ENCODE measurements at regions not wholly inside any gene's neighbourhood (a gene's known extent, or its start where the extent isn't known, plus 50 kb on each side); places are given as distances from the start of the nearest gene placed in this dataset.

- intact Hi-C loops (cut with micrococcal nuclease; ENCODE audit: unreplicated experiment): no loop called here
- Histone ChIP-seq H3K27ac (ENCODE audit: low read length) (no peak overlapping the region), H3K36me3 (ENCODE audit: control insufficient read depth, insufficient read depth, low read length) (no peaks in the 10 kb centered on the region), H3K4me1 (ENCODE audit: control insufficient read depth, insufficient read depth, low read length) (no peaks in the 10 kb centered on the region), H3K4me3 (ENCODE audit: low read depth in 2 of 2, low read length in 2 of 2) (no peak overlapping the region), H3K27me3 (ENCODE audit: control insufficient read depth, insufficient read depth, low read length) (no peaks in the 10 kb centered on the region), H3K9me3 (ENCODE audit: control insufficient read depth, insufficient read depth, low read depth, low read length) (no peaks in the 10 kb centered on the region)
- DNase-seq (ENCODE audit: low read depth, low spot score) (no peak), ATAC-seq (no peak)
- BruUV-seq (replicated peaks): no TSS peak
- in situ Hi-C loops (cut with HindIII; ENCODE audit: low pct_unique_long_range_greater_than_20kb, low sequenced_read_pairs): no loop called here
- TF ChIP-seq POLR2AphosphoS5 (IDR thresholded peaks at IDR 0.05; ENCODE audit: low read depth, low read length): no peak
- TF ChIP-seq REST (IDR thresholded peaks at IDR 0.05; ENCODE audit: insufficient read depth in 1 of 2, low read depth in 2 of 2, low read length in 1 of 2): no peak
- no peak for TF ChIP-seq TCF7L2 (IDR thresholded peaks at IDR 0.05; ENCODE audit: low read depth, low read length)
- TF ChIP-seq SIN3A (IDR thresholded peaks at IDR 0.05; ENCODE audit: borderline replicate concordance, insufficient read depth, low read depth, low read length): no peak
- POLR2A ChIA-PET: no interaction called here
- CTCF ChIA-PET: no interaction called here
Measured at GRCh38 chr5:68450245-68450852, 234.8 kb downstream of the PIK3R1 start.

GRCh38 chr5:68452286-68452685 lies 236.7 kb downstream of the PIK3R1 start:
- H3K4me1 ChIP-seq (ENCODE audit: control insufficient read depth, insufficient read depth, low read length): no peaks in the 10 kb centered on the region
- intact Hi-C loops (cut with micrococcal nuclease; ENCODE audit: unreplicated experiment): no loop called here
- TF ChIP-seq CTCF (IDR thresholded peaks at IDR 0.05) (no peak), REST (IDR thresholded peaks at IDR 0.05; ENCODE audit: insufficient read depth in 1 of 2, low read depth in 2 of 2, low read length in 1 of 2) (no peak), TCF7L2 (IDR thresholded peaks at IDR 0.05; ENCODE audit: low read depth, low read length) (no peak), SIN3A (IDR thresholded peaks at IDR 0.05; ENCODE audit: borderline replicate concordance, insufficient read depth, low read depth, low read length) (no peak), POLR2AphosphoS5 (IDR thresholded peaks at IDR 0.05; ENCODE audit: low read depth, low read length) (no peak)

More at GRCh38 chr5:68452286-68452685, 236.7 kb downstream of the PIK3R1 start:
- Histone ChIP-seq H3K27ac (ENCODE audit: low read length) (no peak overlapping the region), H3K9me3 (ENCODE audit: control insufficient read depth, insufficient read depth, low read depth, low read length) (no peaks in the 10 kb centered on the region), H3K27me3 (ENCODE audit: control insufficient read depth, insufficient read depth, low read length) (no peaks in the 10 kb centered on the region), H3K4me3 (ENCODE audit: low read depth in 2 of 2, low read length in 2 of 2) (no peak overlapping the region), H3K36me3 (ENCODE audit: control insufficient read depth, insufficient read depth, low read length) (no peaks in the 10 kb centered on the region)
- in situ Hi-C loops (cut with HindIII; ENCODE audit: low pct_unique_long_range_greater_than_20kb, low sequenced_read_pairs): no loop called here
- CTCF ChIA-PET: no interaction called here
- DNase-seq (ENCODE audit: low read depth, low spot score) (no peak), ATAC-seq (no peak)
- no TSS peak for BruUV-seq (replicated peaks)
- POLR2A ChIA-PET: no interaction called here
